ENCODE measurements at regions not wholly inside any gene's neighbourhood (a gene's known extent, or its start where the extent isn't known, plus 50 kb on each side); places are given as distances from the start of the nearest gene placed in this dataset.

GRCh38 chr1:215458562-215458961 is 108.5 kb upstream of the KCTD3 start:
- no peak for DNase-seq (ENCODE audit: low read depth)

- DNase-seq (ENCODE audit: low read depth) = no peak
Observed at GRCh38 chr1:215459136-215459535, 108.0 kb upstream of the KCTD3 start.

- no peak for DNase-seq (ENCODE audit: low read depth)
Observed at GRCh38 chr1:215466361-215466760, 100.7 kb upstream of the KCTD3 start.

- DNase-seq (ENCODE audit: low read depth) = no peak
Observed at GRCh38 chr1:215471463-215471862, 95.6 kb upstream of the KCTD3 start.

- DNase-seq (ENCODE audit: low read depth) = no peak
Observed at GRCh38 chr1:215472723-215473122, 94.4 kb upstream of the KCTD3 start.

GRCh38 chr1:215473943-215474342 is 93.2 kb upstream of the KCTD3 start:
- no peak for DNase-seq (ENCODE audit: low read depth)

GRCh38 chr1:215474940-215475339 is 92.2 kb upstream of the KCTD3 start:
- DNase-seq (ENCODE audit: low read depth) = no peak

- DNase-seq (ENCODE audit: low read depth) = peak; percentile 44
Observed at GRCh38 chr1:215475796-215476481, 91.2 kb upstream of the KCTD3 start.

GRCh38 chr1:215476541-215476940 is 90.6 kb upstream of the KCTD3 start:
- no peak for DNase-seq (ENCODE audit: low read depth)

- no peak for DNase-seq (ENCODE audit: low read depth)
Observed at GRCh38 chr1:215477632-215478031, 89.5 kb upstream of the KCTD3 start.

- DNase-seq (ENCODE audit: low read depth) = no peak
Observed at GRCh38 chr1:215479567-215479966, 87.5 kb upstream of the KCTD3 start.

GRCh38 chr1:215482079-215482478 is 85.0 kb upstream of the KCTD3 start:
- DNase-seq (ENCODE audit: low read depth) = no peak

- DNase-seq (ENCODE audit: low read depth) = no peak
Observed at GRCh38 chr1:215484171-215484939, 82.7 kb upstream of the KCTD3 start.

GRCh38 chr1:215487466-215487865 is 79.6 kb upstream of the KCTD3 start:
- DNase-seq (ENCODE audit: low read depth) = no peak

GRCh38 chr1:215488850-215489249 is 78.3 kb upstream of the KCTD3 start:
- no peak for DNase-seq (ENCODE audit: low read depth)

GRCh38 chr1:215489771-215490565 is 77.1 kb upstream of the KCTD3 start:
- no peak for DNase-seq (ENCODE audit: low read depth)

GRCh38 chr1:215497528-215497927 is 69.6 kb upstream of the KCTD3 start:
- no peak for DNase-seq (ENCODE audit: low read depth)

GRCh38 chr1:215501496-215501895 is 65.6 kb upstream of the KCTD3 start:
- no peak for DNase-seq (ENCODE audit: low read depth)

GRCh38 chr1:215502081-215502480 is 65.0 kb upstream of the KCTD3 start:
- no peak for DNase-seq (ENCODE audit: low read depth)

GRCh38 chr1:215507119-215507518 is 60.0 kb upstream of the KCTD3 start:
- no peak for DNase-seq (ENCODE audit: low read depth)

- DNase-seq (ENCODE audit: low read depth) = no peak
Observed at GRCh38 chr1:215508311-215508710, 58.8 kb upstream of the KCTD3 start.
